IPS-NIHi7 (cell line): ENCODE measurements at regions not wholly inside any gene's neighbourhood (a gene's known extent, or its start where the extent isn't known, plus 50 kb on each side); places are given as distances from the start of the nearest gene placed in this dataset.

Experiments
- DNase-seq: peaks from one replicate; pipeline ENCODE4 v3.0.0; 2012; ENCODE audit warnings: mixed read lengths; ENCODE audit errors: extremely low spot score

DNA sequence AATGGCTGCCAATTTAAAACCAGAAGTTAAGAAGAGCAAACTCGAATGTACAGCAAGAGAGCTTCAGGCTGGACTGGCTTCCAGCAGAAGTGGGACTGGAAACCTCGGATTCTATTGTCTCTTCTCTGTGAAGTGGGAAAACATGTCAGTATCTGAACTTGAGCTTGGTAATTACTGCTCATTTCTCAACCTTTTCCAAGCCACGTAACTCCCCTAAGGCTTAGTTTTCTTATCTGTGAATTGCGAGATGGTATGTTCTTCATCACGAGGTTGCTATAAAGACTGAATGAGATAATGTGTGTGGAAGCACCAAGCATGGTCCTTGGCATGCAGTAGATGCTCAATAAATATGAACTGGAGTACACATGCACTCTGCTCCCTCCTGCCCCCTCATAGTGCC, 259.4 kb upstream of the SPRED2 start:
- DNase-seq: no peak

DNA sequence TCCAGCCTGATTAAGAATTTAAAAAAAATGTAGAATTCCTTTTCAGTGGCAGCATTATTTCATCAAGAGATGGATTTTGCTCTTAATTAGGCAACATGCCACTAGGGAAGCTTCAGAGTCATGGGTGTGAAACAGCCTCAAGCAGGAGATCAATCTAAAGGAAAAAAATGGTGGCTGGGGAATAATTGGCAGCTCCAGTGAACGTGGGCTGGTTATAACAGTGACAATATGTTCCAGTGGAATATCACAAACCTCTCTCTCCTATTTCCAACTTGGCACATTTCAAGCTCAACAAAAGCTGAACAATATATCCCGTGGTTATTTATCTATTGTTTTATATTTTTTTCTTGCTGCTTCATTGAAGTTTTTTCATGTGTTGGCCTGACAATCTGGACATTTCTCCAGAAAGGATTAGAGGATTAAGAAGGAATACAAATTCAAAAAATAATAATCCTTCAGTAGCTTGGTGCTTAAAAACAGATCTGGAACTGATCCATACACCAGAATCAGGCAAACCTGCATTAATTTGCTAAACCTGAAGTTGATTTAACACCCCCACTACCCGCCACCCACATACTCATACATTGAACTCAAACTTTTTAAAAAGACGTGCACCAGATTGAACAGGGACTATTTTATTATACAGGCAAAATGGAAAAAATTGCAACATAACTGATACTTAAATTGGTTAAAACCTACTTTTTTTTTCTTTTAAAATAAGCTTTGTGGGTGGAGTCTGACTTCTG, 255.9 kb upstream of the SPRED2 start:
- DNase-seq: no peak

DNA sequence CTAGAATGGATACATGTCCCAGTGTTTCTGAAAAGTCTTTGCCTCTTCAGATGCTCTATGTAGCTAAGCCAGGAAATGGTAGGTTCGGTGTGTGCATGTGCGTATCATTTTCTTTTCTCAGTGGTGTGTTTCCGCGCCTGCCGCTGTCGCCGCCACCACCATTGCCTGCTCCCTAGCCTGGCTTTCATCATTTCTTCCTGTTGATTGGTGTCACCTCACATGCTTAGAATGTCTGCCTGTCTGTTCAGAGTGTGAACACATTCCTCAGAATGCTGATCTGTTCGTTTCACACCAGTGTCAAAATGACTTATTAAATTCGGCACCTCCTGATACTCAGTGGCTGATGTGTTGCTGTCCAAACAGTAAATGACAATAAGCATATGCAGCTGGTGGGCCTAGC, 255.2 kb upstream of the SPRED2 start:
- no peak for DNase-seq

DNA sequence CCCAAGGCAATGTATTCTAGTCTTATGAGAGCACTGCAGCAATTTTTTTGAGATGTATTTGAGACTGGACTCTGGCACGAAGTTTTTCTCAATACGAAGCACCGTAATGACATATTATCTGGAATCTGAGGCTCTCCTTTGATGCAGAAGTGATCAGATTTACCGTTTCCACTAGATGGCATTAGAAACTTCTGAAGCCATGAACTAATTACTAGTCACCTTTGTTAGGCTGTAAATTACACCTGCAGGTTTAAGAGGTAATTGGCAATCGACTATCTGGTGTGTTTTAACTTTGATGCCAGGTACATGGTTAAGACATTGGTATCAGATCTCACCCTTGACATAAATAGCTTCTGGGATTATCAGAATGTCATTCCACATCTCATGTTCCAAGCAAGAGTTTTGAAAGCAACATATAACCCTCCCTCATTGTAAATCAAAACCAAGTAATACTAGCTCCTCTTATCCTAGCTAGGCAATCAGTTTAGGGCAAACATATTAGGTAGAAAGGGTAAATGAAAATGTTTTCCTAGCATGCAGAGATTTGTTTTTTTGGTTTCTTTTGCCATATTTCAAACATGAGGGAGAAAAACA, 254.6 kb upstream of the SPRED2 start:
- no peak for DNase-seq

DNA sequence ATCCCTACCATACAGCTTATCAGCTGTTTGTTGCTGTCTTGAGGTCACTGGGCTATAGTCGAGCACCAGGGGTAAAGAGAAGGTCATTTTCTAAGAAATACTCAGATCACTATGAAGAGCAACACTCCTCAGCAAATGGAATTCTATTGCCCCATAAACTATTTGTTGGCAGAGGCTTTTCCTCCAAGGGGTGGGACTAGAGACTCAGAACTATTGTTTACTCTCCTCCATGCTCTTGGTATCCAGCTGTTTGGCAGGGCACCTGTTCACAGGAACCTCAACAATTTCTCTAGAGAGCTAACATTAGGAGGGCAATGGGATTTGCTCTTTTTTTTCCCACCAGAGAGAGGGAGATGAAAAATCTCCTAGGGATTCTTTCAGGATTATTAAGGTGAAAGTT, 249.1 kb upstream of the SPRED2 start:
- no peak for DNase-seq

DNA sequence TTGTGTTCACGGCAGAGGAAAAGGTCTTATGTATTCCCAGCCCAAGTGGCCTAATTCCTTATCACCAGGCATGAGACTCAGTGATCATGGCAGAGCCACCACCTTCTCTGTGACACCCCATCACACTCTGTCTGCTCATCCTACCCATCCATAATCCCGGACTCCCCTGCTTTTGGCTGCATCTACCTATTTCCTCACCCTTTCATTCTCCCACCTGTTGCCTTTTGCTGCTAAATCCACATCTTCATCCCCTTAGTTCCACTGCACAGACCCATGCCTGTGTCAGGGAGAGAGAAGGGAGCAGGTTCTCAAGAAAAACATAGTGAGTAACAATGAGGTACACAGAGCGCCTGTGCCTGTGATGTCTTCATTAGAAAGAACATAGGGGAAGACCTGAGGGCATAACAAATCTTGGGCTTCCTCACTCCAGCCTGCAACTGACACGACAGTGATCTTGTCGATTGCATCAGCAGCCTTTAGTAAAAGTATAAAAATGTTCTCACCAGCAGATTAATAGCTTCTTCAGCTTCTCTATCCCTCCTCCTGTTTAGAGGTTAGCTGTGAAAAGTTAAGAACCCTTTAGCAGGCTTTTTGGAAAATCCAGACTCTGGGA, 246.5 kb upstream of the SPRED2 start:
- DNase-seq: no peak

DNA sequence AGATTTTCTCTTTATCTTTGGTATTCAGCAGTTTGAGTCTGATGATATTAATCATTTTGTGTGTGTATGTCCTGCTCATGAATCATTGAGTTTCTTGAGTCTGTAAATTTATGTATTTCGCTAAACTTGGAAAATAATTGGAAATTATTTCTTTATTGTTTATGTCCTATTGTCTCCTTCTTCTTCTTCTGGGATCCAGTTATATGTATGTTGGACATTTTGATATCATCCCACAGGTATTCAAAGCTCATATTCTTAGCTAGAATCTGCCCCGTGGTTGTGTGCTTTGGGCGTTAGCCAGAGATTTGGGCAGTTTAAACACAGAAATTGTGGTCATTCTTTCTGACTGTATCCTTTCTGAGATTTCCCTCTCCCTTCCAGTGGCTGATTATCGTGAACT, 243.0 kb upstream of the SPRED2 start:
- no peak for DNase-seq

DNA sequence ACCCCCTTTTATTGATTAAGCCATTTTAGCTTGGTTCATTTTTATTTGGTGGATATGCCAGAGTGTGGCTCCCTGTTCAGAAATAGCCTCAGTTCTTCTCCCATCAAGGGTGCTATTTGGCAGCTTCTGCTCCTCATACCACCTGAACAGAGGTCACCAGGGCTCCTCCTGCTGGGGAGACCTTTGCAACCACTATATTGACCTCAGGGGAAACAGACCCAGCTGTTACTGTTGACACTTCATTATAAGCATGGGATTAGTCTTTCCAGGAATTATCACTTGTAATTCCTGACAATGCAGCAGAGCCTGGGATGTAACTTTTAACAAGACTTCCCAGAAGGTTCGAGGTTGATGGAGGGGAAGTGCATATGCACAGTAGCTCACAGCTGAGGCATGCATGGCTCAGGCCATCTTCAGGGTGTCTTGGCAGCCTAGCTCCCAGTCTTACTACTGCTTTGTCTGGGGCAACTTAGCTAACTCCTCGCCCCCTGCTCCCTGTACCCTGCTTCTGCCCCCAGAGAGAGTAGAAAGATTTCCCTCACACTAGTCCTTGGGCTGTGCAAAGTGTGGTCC, 239.4 kb upstream of the SPRED2 start:
- peak; percentile 40 for DNase-seq

DNA sequence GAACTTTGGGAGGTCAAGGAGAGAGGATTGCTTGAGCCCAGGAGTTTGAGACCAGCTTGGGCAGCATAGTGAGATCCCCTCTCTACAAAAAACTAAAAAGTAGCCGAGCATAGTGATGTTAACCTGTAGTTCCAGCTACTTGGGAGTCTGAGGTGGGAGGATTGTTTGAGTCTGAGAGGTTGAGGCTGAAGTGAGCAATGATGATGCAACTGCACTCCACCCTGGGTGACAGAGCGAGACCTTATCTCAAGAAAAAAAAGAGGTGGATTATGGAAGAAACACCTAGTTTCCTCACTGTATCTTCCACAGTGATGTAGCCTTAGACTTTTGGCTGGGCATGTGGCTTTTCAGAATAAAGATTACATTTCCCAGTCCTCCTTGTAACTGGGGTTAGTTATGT, 237.2 kb upstream of the SPRED2 start:
- DNase-seq: no peak

DNA sequence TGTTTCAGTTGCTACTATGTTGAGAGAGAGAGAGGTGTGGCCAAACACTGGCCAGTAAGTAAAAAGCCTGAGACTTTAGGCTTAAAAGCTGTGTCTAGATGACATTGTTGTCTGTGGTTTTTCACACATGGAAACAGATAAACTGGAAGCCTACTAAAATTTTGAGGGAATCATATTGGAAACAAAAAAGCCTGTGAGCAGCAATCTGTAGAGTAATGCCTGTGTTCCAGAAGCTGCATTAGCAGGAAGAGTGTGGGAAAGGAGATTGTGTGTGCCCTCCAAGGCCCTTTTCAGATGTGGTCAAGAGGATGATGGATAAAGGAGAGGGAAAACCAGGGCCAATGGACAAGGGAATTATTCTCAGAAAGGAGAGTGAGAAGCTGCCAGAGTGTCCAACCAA, 236.3 kb upstream of the SPRED2 start:
- no peak for DNase-seq

DNA sequence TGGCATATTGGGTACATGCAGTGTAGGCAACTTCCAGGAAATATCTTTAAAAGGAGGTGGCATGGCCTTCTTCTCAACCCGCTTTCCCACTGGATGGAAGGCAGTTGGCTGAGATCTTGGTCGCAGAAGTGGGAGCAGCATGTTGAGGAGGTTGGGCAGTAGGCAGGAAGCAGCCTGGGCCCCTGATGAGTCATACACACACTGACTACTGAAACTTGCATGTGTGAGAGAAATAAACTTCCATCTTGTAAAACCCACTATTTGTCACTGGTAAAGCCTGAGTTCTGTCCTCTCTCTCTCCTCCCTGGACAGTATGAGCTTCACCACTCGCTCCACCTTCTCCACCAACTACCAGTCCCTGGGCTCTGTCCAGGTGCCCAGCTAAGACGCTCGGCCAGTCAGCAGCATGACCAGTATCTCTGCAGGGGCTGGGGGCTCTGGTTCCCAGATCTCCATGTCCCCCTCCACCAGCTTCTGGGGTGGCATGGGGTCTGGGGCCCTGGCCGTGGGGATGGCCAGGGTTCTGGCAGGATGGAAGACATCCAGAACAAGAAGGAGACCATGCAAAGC, 233.8 kb upstream of the SPRED2 start:
- DNase-seq: no peak

DNA sequence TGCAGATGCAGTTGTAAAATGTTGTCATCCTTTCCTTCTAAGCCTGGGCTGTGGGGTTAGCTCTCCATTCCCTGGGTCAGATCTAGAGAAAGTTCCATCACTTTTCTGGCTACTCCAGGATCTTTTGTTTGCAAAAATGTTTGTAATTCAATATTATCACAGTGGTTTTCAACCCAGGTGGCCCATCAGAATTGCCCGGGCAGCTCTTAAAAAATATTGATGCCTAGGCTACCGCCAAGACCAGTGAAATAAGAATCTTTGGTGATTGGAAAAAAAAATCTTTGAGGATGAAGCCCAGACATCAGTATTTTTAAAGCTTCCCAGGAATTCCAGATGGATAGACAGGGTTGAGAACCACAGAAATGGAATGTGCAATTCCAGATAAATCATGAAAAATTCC, 232.5 kb upstream of the SPRED2 start:
- DNase-seq: no peak

DNA sequence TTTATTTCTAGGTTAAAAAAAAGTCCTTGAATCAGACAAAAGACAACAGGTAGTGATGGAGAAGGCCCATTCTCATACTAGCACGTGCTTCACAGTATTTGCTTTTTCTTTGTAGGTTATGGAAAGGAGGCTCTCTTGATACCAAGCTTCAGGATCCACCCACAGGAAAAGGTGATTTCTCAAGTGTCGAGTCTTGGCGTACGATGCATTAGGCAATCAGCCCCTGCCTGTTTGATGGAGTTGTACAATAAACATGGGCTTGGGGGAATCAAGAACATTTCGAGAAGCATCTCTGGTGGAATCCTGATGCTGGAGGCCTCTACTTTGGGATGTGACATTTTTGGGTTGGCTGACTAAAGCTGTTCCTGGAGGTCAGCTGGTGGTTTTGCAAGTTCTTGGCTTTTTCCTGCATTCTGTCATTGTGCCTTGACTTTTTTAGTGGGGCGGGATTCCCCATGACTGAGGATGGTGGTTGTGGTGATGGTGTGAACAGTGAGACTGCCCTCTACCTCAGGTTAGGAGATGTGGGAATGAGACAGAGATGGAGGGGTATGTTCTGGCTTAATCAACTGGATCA, 231.5 kb upstream of the SPRED2 start:
- no peak for DNase-seq

DNA sequence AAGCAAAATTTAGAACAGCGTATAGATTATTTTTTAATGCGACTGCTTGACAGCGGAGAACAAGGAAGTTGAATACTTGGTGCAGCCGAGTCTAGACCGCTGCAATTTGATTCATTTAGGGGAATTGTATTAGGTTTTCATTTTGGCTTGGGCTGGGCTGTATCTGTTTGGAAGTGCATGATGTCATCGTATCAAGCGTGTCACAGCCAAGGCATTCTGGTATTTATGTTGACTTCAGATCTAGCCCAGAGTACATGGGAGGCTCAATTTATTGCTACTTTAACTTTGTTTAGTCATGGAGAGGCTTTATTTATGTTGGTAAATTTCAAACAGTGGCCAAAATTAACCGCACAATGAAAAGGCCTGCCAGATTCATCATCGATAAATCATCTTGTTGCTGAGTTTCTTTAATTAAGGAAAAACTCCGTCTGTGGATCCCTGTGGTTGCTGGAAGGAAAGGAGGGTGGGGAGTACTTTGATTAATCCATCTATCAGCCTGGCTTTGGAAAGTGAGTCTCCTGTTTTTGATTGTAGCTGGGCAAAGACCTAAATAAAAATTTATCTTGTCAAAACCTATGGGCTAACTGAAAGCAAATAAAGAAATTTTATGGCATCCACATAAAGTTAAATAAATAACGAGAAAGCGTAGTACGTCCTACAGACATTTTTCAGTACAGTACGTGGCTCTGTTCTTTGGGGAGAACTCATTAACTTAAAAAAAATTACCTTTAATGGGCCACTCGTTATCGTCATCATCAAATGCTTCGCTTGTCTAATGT, 230.4 kb upstream of the SPRED2 start:
- DNase-seq: no peak

DNA sequence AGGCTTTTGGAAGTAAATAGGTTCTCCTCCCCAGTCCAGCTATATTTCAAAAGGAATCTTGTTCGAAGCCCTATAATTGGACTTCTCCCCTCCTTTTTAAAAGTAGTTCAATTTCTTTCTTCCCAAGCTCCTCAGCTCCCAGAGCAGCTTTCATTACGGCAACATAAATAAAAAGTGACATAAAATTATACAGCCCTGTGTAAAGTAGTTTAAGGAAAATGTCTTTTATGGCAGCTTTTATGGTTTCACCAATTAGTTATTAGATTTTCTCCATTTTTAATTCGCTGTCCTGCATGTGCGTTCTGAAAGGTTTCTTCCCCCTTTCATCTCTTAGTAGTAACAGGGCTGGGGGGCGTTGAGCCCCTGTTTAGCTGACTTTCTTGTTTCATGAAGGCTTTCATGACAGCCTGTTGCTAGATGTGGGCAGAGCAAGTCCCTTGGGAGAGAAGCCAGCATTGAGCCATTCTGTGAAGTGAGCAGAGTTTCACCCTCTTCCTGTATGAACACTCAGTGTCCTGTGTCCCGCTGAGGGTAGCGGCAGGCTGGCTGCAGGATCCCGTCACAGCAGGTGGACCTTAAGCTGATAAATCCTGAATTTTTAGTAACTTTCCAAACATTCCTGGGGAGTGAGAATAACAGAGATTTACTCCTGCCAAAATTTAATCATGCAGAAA, 229.7 kb upstream of the SPRED2 start:
- DNase-seq: no peak

DNA sequence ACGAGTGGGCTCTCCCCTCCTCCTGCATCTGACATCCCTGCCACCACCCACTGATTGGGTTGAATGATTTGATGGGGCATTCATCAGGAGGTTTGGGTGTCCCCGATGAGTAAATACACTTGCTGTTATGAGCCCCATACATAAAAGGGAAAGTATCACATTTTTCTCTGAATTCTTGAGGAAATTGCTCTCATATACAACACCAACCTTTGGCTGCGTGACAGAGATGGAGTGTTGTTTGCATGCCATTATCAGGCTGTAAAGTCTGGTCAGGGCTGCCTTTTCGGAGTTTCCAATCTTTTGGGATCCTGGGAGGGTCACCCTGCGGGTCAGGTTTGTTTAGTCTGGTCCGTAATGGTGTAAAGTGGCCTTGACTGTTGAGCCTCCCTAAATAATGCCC, 227.9 kb upstream of the SPRED2 start:
- DNase-seq: no peak

DNA sequence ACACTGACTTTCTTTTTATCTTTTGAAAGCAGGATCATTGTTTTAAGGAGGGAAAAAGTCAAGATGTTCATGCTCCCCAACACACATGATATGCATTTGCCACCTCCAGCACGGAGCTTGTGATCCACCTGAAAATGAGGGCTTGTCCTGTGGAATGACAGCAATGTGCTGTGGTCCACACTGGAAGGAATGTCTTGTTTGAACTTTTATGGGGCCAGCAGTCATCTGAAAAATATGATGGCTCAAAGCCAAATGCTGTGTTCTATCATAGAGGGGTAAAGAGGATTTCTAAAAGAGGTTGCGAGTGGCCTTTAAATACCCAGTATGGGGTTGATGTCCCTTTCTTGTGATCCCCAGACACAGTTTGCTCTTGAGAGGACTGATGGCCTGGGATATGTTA, 226.5 kb upstream of the SPRED2 start:
- DNase-seq: no peak

DNA sequence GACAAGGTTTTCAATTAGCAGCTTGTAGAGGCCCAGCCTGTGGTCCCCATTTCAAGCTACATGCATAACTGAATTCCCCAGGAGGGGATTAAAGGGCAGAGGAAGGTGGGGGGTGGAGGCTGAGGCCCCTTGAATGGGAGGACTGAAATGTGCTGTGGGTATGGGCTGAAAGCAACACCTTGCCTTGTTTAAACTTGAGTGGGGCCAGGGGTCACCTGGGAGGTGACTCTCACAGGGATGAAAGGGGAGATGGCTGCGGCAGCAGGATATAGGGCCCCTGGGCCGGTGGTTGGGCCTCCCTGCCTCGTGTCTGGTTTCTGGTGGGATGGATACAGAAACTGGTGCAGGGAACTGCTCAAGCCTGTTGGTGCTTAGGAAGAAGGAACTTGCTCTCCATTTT, 225.9 kb upstream of the SPRED2 start:
- no peak for DNase-seq

DNA sequence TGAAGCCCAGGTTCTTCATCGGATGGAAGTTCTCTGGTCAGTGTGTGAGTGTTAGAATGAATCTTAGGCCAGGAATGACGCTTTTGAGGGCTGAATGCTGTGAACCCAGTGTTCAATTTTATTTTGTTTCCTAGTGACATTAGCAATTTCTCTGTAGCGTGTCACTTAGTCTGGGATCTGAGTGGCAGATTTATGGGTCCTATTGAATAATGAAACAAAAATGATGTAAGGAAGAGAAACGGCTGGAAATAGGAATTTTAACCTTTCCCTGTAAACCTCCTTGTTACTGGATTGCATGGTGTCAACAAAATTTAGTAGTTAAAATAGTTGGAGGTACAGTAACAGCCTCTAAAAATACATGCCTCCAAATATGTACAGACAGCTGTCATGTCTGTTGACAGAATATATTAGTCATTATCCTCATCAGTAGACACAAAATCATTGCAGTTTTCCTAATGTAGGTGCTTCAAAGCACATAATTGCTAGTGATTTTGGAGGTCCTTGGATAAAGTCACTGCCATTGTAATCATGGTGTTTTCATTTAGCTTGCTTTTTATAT, 223.8 kb upstream of the SPRED2 start:
- DNase-seq: no peak

DNA sequence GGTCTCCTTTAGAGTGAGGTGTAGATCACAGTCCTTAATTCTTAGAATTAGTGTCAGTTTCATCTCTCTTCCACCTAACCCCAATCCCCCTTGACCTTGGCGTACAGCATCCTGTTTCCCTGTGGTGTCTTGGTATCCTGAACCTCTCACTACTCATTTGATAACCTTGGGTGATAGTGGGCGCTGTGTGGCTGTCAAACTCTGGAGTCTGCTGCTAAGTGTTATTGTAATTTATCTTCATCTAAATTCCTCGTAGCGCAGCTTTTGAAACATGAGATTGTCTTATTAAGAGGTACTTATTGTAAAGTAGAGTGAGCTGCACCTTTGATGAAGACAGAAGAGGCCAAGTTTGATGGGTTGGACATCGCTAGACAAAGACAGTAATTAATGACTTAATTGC, 222.6 kb upstream of the SPRED2 start:
- DNase-seq: no peak

DNA sequence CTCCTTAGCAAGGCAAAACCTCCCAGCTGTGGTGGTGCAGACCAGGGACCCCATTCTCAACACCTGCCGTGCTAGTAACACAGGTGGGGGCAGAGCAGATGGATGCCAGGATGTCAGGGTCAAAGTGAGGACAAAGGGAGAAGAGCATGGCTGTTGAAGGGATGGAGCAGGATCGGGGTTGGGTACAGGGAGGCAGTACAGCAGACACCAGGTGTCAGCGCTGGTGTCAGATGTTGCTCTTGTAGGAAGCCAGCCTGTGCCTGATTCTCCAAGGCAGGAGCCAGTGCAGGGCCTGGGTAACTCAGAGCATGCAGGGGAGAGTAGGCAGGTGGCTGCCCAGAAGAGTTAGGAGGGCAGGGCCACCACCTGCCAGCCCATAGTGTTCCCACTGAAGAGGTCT, 222.1 kb upstream of the SPRED2 start:
- peak; percentile 28 for DNase-seq
